ENCODE measurements at regions not wholly inside any gene's neighbourhood (a gene's known extent, or its start where the extent isn't known, plus 50 kb on each side); places are given as distances from the start of the nearest gene placed in this dataset.

DNA sequence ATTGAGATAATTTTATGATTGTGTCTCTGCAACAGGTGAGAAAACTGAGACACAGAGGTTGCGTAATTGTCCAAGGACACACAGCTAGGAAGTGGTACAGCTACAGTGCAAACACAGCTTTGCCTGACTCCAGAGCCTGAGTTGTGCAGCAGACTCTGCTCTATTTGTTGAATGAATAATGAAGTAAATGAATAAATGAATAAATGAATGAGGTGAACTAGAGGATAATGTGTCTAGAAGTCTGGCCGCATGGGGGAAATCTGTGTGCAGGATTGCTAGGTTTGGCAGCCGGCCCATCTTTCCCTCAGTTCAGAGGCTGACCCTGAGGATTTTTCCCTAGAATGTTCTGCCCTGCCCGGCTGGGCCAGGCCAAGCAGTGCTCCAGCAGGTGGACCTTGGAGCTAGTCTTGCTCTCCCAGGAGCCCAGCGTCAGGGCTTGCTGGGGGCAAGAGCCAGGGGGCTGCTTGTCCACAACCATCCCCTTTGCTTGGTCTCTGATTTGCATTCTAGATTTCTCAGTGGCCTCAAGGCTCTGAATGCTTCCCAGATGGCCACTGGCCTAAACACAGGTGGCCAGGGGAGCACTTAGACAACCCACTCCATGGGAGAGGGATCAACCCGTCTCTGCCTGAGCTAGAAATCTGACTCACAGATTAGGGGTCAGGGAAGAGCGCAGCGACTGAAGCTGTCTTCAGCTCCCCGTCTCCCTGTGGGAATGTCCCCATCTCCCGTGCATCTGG lies 225.2 kb downstream of the C12orf75 start:
- POLR2A ChIA-PET = no interaction called here
- no peak for DNase-seq
- ATAC-seq = no peak
- CTCF ChIA-PET = no interaction called here
- peaks cover 0 to 4% (median 0%) of the 10 kb centered on the region in 11 donors for H3K9me3 Mint-ChIP-seq
- Histone ChIP-seq H3K4me1 (ENCODE audit: control insufficient read depth in 2 of 2, insufficient read depth in 2 of 2, low read length in 2 of 2) (no peaks in the 10 kb centered on the region), H3K27ac (ENCODE audit: low read depth, low read length) (no peak overlapping the region), H3K9me3 (ENCODE audit: control insufficient read depth in 2 of 3, low read length in 3 of 3) (no peaks in the 10 kb centered on the region), H3K36me3 (ENCODE audit: control insufficient read depth in 2 of 3, insufficient read depth in 3 of 3, low read length in 3 of 3) (no peaks in the 10 kb centered on the region), H3K27me3 (ENCODE audit: control insufficient read depth in 2 of 2, insufficient read depth in 2 of 2, low read length in 2 of 2) (no peaks in the 10 kb centered on the region), H3K4me3 (ENCODE audit: low read length) (no peak overlapping the region)
- no peaks in the 10 kb centered on the region for H3K4me1 Mint-ChIP-seq
- intact Hi-C loops (cut with micrococcal nuclease) = no loop called here
- H3K27ac Mint-ChIP-seq = no peak overlapping the region
- H3K4me3 Mint-ChIP-seq = no peak overlapping the region
- H3K36me3 Mint-ChIP-seq = no peaks in the 10 kb centered on the region
- peaks cover 0 to 8% (median 6%) of the 10 kb centered on the region in 5 donors for H3K27me3 Mint-ChIP-seq

DNA sequence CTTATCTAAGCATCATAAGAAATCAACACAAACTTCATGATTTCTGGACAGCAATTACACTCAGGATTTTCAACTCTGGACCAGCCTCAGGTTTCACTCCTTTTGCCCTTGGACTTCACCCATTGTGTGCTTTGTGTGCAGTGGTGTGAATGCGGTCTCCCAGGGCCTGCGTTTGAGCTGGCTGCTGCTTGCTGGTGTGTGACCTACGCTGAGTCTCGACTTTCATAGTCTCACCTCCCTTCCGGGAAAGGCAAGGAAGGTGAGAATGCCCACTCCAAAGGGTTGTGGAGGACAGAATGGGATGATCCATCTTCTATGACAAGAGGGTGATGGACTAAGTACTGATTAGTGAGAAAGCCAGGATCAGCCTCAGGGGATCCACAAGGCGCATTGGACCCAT lies 228.8 kb downstream of the C12orf75 start:
- intact Hi-C loops (cut with micrococcal nuclease) = no loop called here
- Histone ChIP-seq H3K27ac (ENCODE audit: low read depth, low read length) (no peak overlapping the region), H3K36me3 (ENCODE audit: control insufficient read depth in 2 of 3, insufficient read depth in 3 of 3, low read length in 3 of 3) (no peaks in the 10 kb centered on the region), H3K27me3 (ENCODE audit: control insufficient read depth in 2 of 2, insufficient read depth in 2 of 2, low read length in 2 of 2) (no peaks in the 10 kb centered on the region), H3K9me3 (ENCODE audit: control insufficient read depth in 2 of 3, low read length in 3 of 3) (no peaks in the 10 kb centered on the region), H3K4me3 (ENCODE audit: low read length) (no peak overlapping the region), H3K4me1 (ENCODE audit: control insufficient read depth in 2 of 2, insufficient read depth in 2 of 2, low read length in 2 of 2) (no peaks in the 10 kb centered on the region)
- no peaks in the 10 kb centered on the region for H3K4me1 Mint-ChIP-seq
- H3K4me3 Mint-ChIP-seq = no peak overlapping the region
- ChIA-PET POLR2A (no interaction called here), CTCF (no interaction called here)
- peaks cover 0 to 13% (median 6%) of the 10 kb centered on the region in 5 donors for H3K27me3 Mint-ChIP-seq
- no peak for DNase-seq
- H3K27ac Mint-ChIP-seq = no peak overlapping the region
- no peaks in the 10 kb centered on the region for H3K36me3 Mint-ChIP-seq
- peaks cover 0 to 4% (median 0%) of the 10 kb centered on the region in 11 donors for H3K9me3 Mint-ChIP-seq
- ATAC-seq = no peak

DNA sequence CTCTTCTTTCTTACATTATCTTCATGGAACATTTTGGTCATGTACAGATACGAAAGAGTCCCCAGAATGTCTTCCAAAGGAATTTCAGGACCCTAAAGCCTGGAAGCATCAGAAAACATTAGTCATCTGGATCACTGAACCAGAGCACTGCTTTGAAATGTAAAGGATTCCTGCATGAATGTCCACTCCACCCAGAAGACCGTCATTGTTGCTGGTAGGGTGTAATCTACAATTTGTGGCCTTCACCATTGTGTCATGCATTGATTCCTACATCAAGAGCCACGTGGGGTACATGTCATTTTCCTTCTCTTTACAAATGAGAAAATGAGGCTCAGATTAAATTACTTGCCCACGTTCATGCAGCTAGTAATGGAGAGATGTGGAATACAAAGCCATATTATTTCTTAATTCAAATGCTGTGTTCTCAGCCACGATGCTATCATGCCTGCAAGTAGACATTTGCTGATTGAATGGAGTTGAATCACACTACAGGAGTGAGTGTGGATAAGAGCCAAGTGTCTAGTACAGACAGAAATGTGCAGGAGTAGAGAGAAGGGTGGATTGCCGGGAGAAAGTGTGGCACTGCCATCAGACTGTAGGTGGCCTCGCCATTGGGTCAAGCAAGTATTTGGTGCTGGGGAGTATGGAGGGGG lies 231.2 kb downstream of the C12orf75 start:
- POLR2A ChIA-PET = no interaction called here
- H3K27ac ChIP-seq (ENCODE audit: low read depth, low read length) = no peak overlapping the region
- Mint-ChIP-seq H3K9me3 (peaks cover 0 to 4% (median 0%) of the 10 kb centered on the region in 11 donors), H3K4me3 (no peak overlapping the region), H3K4me1 (no peaks in the 10 kb centered on the region), H3K27me3 (peaks cover 0 to 12% (median 6%) of the 10 kb centered on the region in 5 donors), H3K36me3 (no peaks in the 10 kb centered on the region), H3K27ac (no peak overlapping the region)
- DNase-seq (no peak), ATAC-seq (no peak)
- intact Hi-C loops (cut with micrococcal nuclease) = no loop called here
- no peaks in the 10 kb centered on the region for H3K27me3 ChIP-seq (ENCODE audit: control insufficient read depth in 2 of 2, insufficient read depth in 2 of 2, low read length in 2 of 2)
- H3K9me3 ChIP-seq (ENCODE audit: control insufficient read depth in 2 of 3, low read length in 3 of 3) = no peaks in the 10 kb centered on the region
- H3K4me1 ChIP-seq (ENCODE audit: control insufficient read depth in 2 of 2, insufficient read depth in 2 of 2, low read length in 2 of 2) = no peaks in the 10 kb centered on the region
- CTCF ChIA-PET = no interaction called here
- H3K4me3 ChIP-seq (ENCODE audit: low read length) = no peak overlapping the region
- no peaks in the 10 kb centered on the region for H3K36me3 ChIP-seq (ENCODE audit: control insufficient read depth in 2 of 3, insufficient read depth in 3 of 3, low read length in 3 of 3)

DNA sequence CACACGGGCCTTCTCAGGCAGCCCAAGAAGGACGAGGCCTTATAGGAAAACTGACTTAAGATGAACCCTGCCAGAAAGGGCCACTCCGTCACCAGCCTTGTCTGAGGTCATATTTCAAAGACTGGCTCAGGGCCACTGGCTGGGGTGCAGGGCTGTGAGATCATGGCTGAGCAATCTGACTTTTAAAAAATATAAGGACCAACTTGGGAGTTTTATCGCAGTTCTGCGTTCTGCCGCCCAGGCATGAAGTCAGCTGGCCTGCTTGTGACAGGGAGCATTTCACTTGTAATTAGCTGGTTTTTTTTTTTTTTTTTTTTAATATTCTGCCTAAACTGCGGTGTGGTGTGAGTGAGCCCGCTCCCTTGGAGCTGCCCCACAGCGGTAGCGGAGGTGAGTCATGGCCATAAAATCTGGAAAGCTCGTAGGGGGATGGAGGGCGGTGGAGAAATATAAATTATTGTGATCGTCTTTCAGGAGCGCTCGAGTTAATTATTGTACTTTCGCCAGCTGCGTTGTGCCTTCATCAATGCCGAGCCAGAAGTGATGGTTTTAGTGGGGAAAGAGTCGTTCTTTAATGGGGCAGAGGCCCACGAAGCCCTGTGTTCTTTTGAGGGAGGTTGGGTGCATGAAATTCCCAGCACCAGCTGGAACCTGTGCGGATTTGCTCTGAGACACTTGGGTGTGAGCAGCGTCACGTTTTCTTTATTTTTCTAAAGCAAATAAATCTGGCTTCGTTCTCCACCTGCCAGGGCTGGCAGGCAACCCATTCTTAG lies 231.9 kb downstream of the C12orf75 start:
- Mint-ChIP-seq H3K27ac (no peak overlapping the region), H3K4me3 (no peak overlapping the region), H3K9me3 (peaks cover 0 to 4% (median 0%) of the 10 kb centered on the region in 11 donors), H3K27me3 (peaks cover 0 to 11% (median 6%) of the 10 kb centered on the region in 5 donors), H3K4me1 (no peaks in the 10 kb centered on the region), H3K36me3 (no peaks in the 10 kb centered on the region)
- no peaks in the 10 kb centered on the region for H3K9me3 ChIP-seq (ENCODE audit: control insufficient read depth in 2 of 3, low read length in 3 of 3)
- H3K27ac ChIP-seq (ENCODE audit: low read depth, low read length) = no peak overlapping the region
- ATAC-seq (no peak), DNase-seq (no peak)
- no peaks in the 10 kb centered on the region for H3K36me3 ChIP-seq (ENCODE audit: control insufficient read depth in 2 of 3, insufficient read depth in 3 of 3, low read length in 3 of 3)
- H3K4me1 ChIP-seq (ENCODE audit: control insufficient read depth in 2 of 2, insufficient read depth in 2 of 2, low read length in 2 of 2) = no peaks in the 10 kb centered on the region
- intact Hi-C loops (cut with micrococcal nuclease) = no loop called here
- H3K27me3 ChIP-seq (ENCODE audit: control insufficient read depth in 2 of 2, insufficient read depth in 2 of 2, low read length in 2 of 2) = no peaks in the 10 kb centered on the region
- H3K4me3 ChIP-seq (ENCODE audit: low read length) = no peak overlapping the region
- POLR2A ChIA-PET = no interaction called here
- CTCF ChIA-PET = no interaction called here

DNA sequence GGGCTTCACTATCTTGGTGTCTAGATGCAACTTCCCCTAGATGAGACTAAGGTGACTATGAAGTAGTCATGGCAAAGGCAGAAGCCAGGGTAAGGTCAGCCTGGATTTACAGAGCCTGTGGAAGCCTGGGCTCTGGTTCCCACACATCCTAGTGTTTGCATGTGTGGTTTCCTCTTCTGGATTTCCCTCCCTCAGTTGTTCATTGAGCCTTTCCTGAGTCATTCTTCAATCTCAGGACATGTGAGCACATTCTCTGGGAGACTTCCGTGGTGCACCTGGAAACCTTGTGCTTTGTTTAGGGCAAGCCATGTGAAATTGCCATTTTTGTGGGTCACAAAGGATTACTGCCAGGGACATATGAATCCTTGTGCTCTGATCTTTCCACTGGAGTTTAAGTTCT lies 236.6 kb downstream of the C12orf75 start:
- POLR2A ChIA-PET = no interaction called here
- intact Hi-C loops (cut with micrococcal nuclease) = no loop called here

DNA sequence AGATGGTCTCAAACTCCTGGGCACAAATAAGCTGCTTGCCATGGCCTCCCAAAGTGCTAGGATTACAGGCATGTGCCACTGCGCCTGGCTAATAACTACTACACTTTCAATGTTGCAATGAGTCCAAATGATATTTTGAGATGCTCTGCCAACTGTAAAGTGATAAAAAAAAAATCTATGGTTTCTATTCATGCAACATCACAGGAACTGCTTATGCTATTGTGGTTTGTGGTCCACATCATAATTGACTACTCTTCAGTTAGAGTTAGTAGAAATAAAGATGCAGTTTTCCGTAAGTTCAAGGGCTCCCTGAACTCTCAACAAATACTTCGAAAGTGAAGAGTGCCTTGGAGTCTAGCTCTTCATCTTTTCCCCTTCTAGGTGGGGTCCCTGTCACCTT lies 239.4 kb downstream of the C12orf75 start:
- no peak overlapping the region for H3K4me3 Mint-ChIP-seq
- H3K27ac ChIP-seq (ENCODE audit: low read depth, low read length) = no peak overlapping the region
- H3K27me3 ChIP-seq (ENCODE audit: control insufficient read depth in 2 of 2, insufficient read depth in 2 of 2, low read length in 2 of 2) = no peaks in the 10 kb centered on the region
- POLR2A ChIA-PET = no interaction called here
- no peak overlapping the region for H3K27ac Mint-ChIP-seq
- H3K27me3 Mint-ChIP-seq = peaks cover 3 to 13% (median 8%) of the 10 kb centered on the region in 5 donors
- ATAC-seq (no peak), DNase-seq (no peak)
- intact Hi-C loops (cut with micrococcal nuclease) = no loop called here
- H3K9me3 Mint-ChIP-seq = peaks cover 0 to 6% (median 0%) of the 10 kb centered on the region in 11 donors
- no peaks in the 10 kb centered on the region for H3K4me1 ChIP-seq (ENCODE audit: control insufficient read depth in 2 of 2, insufficient read depth in 2 of 2, low read length in 2 of 2)
- H3K4me1 Mint-ChIP-seq = peaks cover 0 to 8% (median 0%) of the 10 kb centered on the region in 7 donors
- CTCF ChIA-PET = no interaction called here
- H3K9me3 ChIP-seq (ENCODE audit: control insufficient read depth in 2 of 3, low read length in 3 of 3) = no peaks in the 10 kb centered on the region
- H3K36me3 ChIP-seq (ENCODE audit: control insufficient read depth in 2 of 3, insufficient read depth in 3 of 3, low read length in 3 of 3) = no peaks in the 10 kb centered on the region
- H3K4me3 ChIP-seq (ENCODE audit: low read length) = no peak overlapping the region
- no peaks in the 10 kb centered on the region for H3K36me3 Mint-ChIP-seq

More for the DNA sequence above, 236.6 kb downstream of the C12orf75 start:
- Histone ChIP-seq H3K4me3 (ENCODE audit: low read length) (no peak overlapping the region), H3K36me3 (ENCODE audit: control insufficient read depth in 2 of 3, insufficient read depth in 3 of 3, low read length in 3 of 3) (no peaks in the 10 kb centered on the region), H3K27me3 (ENCODE audit: control insufficient read depth in 2 of 2, insufficient read depth in 2 of 2, low read length in 2 of 2) (no peaks in the 10 kb centered on the region), H3K27ac (ENCODE audit: low read depth, low read length) (no peak overlapping the region), H3K9me3 (ENCODE audit: control insufficient read depth in 2 of 3, low read length in 3 of 3) (no peaks in the 10 kb centered on the region), H3K4me1 (ENCODE audit: control insufficient read depth in 2 of 2, insufficient read depth in 2 of 2, low read length in 2 of 2) (no peaks in the 10 kb centered on the region)
- Mint-ChIP-seq H3K9me3 (peaks cover 0 to 6% (median 0%) of the 10 kb centered on the region in 11 donors), H3K4me3 (no peak overlapping the region), H3K4me1 (peaks cover 0 to 8% (median 0%) of the 10 kb centered on the region in 7 donors), H3K27ac (no peak overlapping the region), H3K36me3 (no peaks in the 10 kb centered on the region), H3K27me3 (peaks cover 0 to 11% (median 4%) of the 10 kb centered on the region in 5 donors)
- CTCF ChIA-PET = no interaction called here
- no peak for DNase-seq
- no peak for ATAC-seq

All from naive thymus-derived CD4-positive, alpha-beta T cell (primary cell).